ENCODE measurements at regions not wholly inside any gene's neighbourhood (a gene's known extent, or its start where the extent isn't known, plus 50 kb on each side); places are given as distances from the start of the nearest gene placed in this dataset.

- DNase-seq (ENCODE audit: unreplicated experiment), result no peak
- Mint-ChIP-seq H3K4me3 (ENCODE audit: unreplicated experiment) (no peak overlapping the region), H3K36me3 (ENCODE audit: insufficient read depth, unreplicated experiment) (no peaks in the 10 kb centered on the region), H3K4me1 (ENCODE audit: insufficient read depth, unreplicated experiment) (peaks cover 28% of the 10 kb centered on the region), H3K27me3 (ENCODE audit: insufficient read depth, unreplicated experiment) (no peaks in the 10 kb centered on the region), H3K27ac (ENCODE audit: low read depth, unreplicated experiment) (no peak overlapping the region), H3K9me3 (ENCODE audit: unreplicated experiment) (no peaks in the 10 kb centered on the region)
- no TSS peak for BruUV-seq (replicated peaks)
- POLR2A ChIA-PET, result interaction anchor here (0.9 kb wide), 1 partner anchor 30 kb away, joined by 4 read pairs; no protein-coding TSS in a partner anchor
- CTCF ChIA-PET, result interaction anchor here (0.6 to 1.4 kb wide), 2 partner anchors 57 to 402 kb away, joined by 3 to 4 read pairs; no protein-coding TSS in a partner anchor
- intact Hi-C loops (cut with micrococcal nuclease), result no loop called here
- TF ChIP-seq CTCF (IDR thresholded peaks at IDR 0.05; ENCODE audit: unreplicated experiment), result no peak
Measured at GRCh38 chr6:100173211-100173610, 179.2 kb upstream of the MCHR2 start.

GRCh38 chr6:100172322-100172713 lies 178.3 kb upstream of the MCHR2 start:
- CTCF ChIA-PET, result interaction anchor here (0.7 to 1.4 kb wide), 5 partner anchors 10 to 1352 kb away, joined by 3 to 4 read pairs (median 3); no protein-coding TSS in a partner anchor
- H3K27ac Mint-ChIP-seq (ENCODE audit: low read depth, unreplicated experiment), result no peak overlapping the region
- H3K4me3 Mint-ChIP-seq (ENCODE audit: unreplicated experiment), result no peak overlapping the region
- H3K9me3 Mint-ChIP-seq (ENCODE audit: unreplicated experiment), result no peaks in the 10 kb centered on the region
- intact Hi-C loops (cut with micrococcal nuclease), result no loop called here
- POLR2A ChIA-PET, result interaction anchor here (0.6 to 1.6 kb wide), 4 partner anchors 8 to 322 kb away, joined by 3 to 4 read pairs (median 3); no protein-coding TSS in a partner anchor
- peaks cover 22% of the 10 kb centered on the region for H3K4me1 Mint-ChIP-seq (ENCODE audit: insufficient read depth, unreplicated experiment)
- H3K27me3 Mint-ChIP-seq (ENCODE audit: insufficient read depth, unreplicated experiment), result no peaks in the 10 kb centered on the region
- no peak for DNase-seq (ENCODE audit: unreplicated experiment)
- no peak for TF ChIP-seq CTCF (IDR thresholded peaks at IDR 0.05; ENCODE audit: unreplicated experiment)
- no peaks in the 10 kb centered on the region for H3K36me3 Mint-ChIP-seq (ENCODE audit: insufficient read depth, unreplicated experiment)
- no TSS peak for BruUV-seq (replicated peaks)

- Mint-ChIP-seq H3K4me3 (ENCODE audit: unreplicated experiment) (no peak overlapping the region), H3K27ac (ENCODE audit: low read depth, unreplicated experiment) (no peak overlapping the region), H3K9me3 (ENCODE audit: unreplicated experiment) (no peaks in the 10 kb centered on the region), H3K27me3 (ENCODE audit: insufficient read depth, unreplicated experiment) (no peaks in the 10 kb centered on the region), H3K4me1 (ENCODE audit: insufficient read depth, unreplicated experiment) (peaks cover 22% of the 10 kb centered on the region), H3K36me3 (ENCODE audit: insufficient read depth, unreplicated experiment) (no peaks in the 10 kb centered on the region)
- DNase-seq (ENCODE audit: unreplicated experiment), result no peak
- intact Hi-C loops (cut with micrococcal nuclease), result no loop called here
- no peak for TF ChIP-seq CTCF (IDR thresholded peaks at IDR 0.05; ENCODE audit: unreplicated experiment)
- ChIA-PET CTCF (interaction anchor here (0.6 to 1.4 kb wide), 6 partner anchors 9 to 1353 kb away, joined by 3 to 4 read pairs (median 3); no protein-coding TSS in a partner anchor), POLR2A (interaction anchor here (0.6 to 1.6 kb wide), 3 partner anchors 9 to 322 kb away, joined by 3 read pairs; no protein-coding TSS in a partner anchor)
- BruUV-seq (replicated peaks), result no TSS peak
Measured at GRCh38 chr6:100171533-100172321, 177.7 kb upstream of the MCHR2 start.

- DNase-seq (ENCODE audit: unreplicated experiment), result no peak
- no peak for TF ChIP-seq CTCF (IDR thresholded peaks at IDR 0.05; ENCODE audit: unreplicated experiment)
- Mint-ChIP-seq H3K4me1 (ENCODE audit: insufficient read depth, unreplicated experiment) (peaks cover 6% of the 10 kb centered on the region), H3K9me3 (ENCODE audit: unreplicated experiment) (no peaks in the 10 kb centered on the region), H3K27me3 (ENCODE audit: insufficient read depth, unreplicated experiment) (no peaks in the 10 kb centered on the region), H3K36me3 (ENCODE audit: insufficient read depth, unreplicated experiment) (no peaks in the 10 kb centered on the region), H3K4me3 (ENCODE audit: unreplicated experiment) (no peak overlapping the region), H3K27ac (ENCODE audit: low read depth, unreplicated experiment) (no peak overlapping the region)
- ChIA-PET CTCF (no interaction called here), POLR2A (no interaction called here)
- BruUV-seq (replicated peaks), result no TSS peak
- intact Hi-C loops (cut with micrococcal nuclease), result no loop called here
Measured at GRCh38 chr6:100168148-100168547, 174.1 kb upstream of the MCHR2 start.

Data from MCF 10A (cell line).